Endometrium (tissue), 2 donors: ENCODE measurements at regions not wholly inside any gene's neighbourhood (a gene's known extent, or its start where the extent isn't known, plus 50 kb on each side); places are given as distances from the start of the nearest gene placed in this dataset.

Experiments
- FAIRE-seq: peaks from 2 replicates; lab custom pipeline; 2012; peaks lifted over from hg19 to GRCh38; lab: Jason Lieb, UNC
- donor health status: control.
- donor health status: control.

- FAIRE-seq: no peak
These were observed 148.1 kb upstream of the HMHB1 start for GRCh38 chr5:143663872-143664271.

GRCh38 chr5:143662020-143662419 lies 149.9 kb upstream of the HMHB1 start:
- no peak for FAIRE-seq

GRCh38 chr5:143660625-143661024 lies 151.3 kb upstream of the HMHB1 start:
- FAIRE-seq: no peak

GRCh38 chr5:143659599-143660238 lies 152.2 kb upstream of the HMHB1 start:
- no peak for FAIRE-seq

GRCh38 chr5:143658956-143659355 lies 153.0 kb upstream of the HMHB1 start:
- no peak for FAIRE-seq

- no peak for FAIRE-seq
These were observed 154.2 kb upstream of the HMHB1 start for GRCh38 chr5:143657647-143658285.

- FAIRE-seq: no peak
These were observed 158.1 kb upstream of the HMHB1 start for GRCh38 chr5:143653766-143654282.

- no peak for FAIRE-seq
These were observed 158.7 kb upstream of the HMHB1 start for GRCh38 chr5:143653256-143653655.

GRCh38 chr5:143652108-143652700 lies 159.8 kb upstream of the HMHB1 start:
- no peak for FAIRE-seq

GRCh38 chr5:143649937-143650621 lies 161.9 kb upstream of the HMHB1 start:
- FAIRE-seq: no peak

- no peak for FAIRE-seq
These were observed 163.3 kb upstream of the HMHB1 start for GRCh38 chr5:143648696-143649095.

- no peak for FAIRE-seq
These were observed 165.0 kb upstream of the HMHB1 start for GRCh38 chr5:143646961-143647360.

- FAIRE-seq: no peak
These were observed 166.6 kb upstream of the HMHB1 start for GRCh38 chr5:143645356-143645755.

GRCh38 chr5:143644727-143645126 lies 167.2 kb upstream of the HMHB1 start:
- no peak for FAIRE-seq

GRCh38 chr5:143642791-143643190 lies 169.2 kb upstream of the HMHB1 start:
- FAIRE-seq: no peak

- FAIRE-seq: no peak
These were observed 170.2 kb upstream of the HMHB1 start for GRCh38 chr5:143641549-143642355.

- FAIRE-seq: no peak
These were observed 173.3 kb upstream of the HMHB1 start for GRCh38 chr5:143638654-143639053.

- no peak for FAIRE-seq
These were observed 174.9 kb upstream of the HMHB1 start for GRCh38 chr5:143636931-143637528.

GRCh38 chr5:143635888-143636287 lies 176.1 kb upstream of the HMHB1 start:
- no peak for FAIRE-seq

GRCh38 chr5:143635146-143635752 lies 176.7 kb upstream of the HMHB1 start:
- peak; percentile 12 for FAIRE-seq

- FAIRE-seq: no peak
These were observed 177.3 kb upstream of the HMHB1 start for GRCh38 chr5:143634689-143635088.
